ENCODE measurements at regions not wholly inside any gene's neighbourhood (a gene's known extent, or its start where the extent isn't known, plus 50 kb on each side); places are given as distances from the start of the nearest gene placed in this dataset.

- TF ChIP-seq CTCF (IDR thresholded peaks at IDR 0.05) (no peak), CHD4 (IDR thresholded peaks at IDR 0.05; ENCODE audit: borderline replicate concordance) (no peak), PHF8 (IDR thresholded peaks at IDR 0.05; ENCODE audit: borderline replicate concordance, low read depth) (no peak), RAD21 (conservative IDR thresholded peaks at IDR 0.05 in 1 of 2, IDR thresholded peaks at IDR 0.05 in 1 of 2) (no peak), NR3C1 (IDR thresholded peaks at IDR 0.05) (no peak), KDM1A (IDR thresholded peaks at IDR 0.05; ENCODE audit: low read depth) (no peak), MAFK (IDR thresholded peaks at IDR 0.05; ENCODE audit: partially characterized antibody) (no peak), PBX3 (IDR thresholded peaks at IDR 0.05) (no peak), RFX5 (IDR thresholded peaks at IDR 0.05) (no peak)
Measured at GRCh38 chr4:162803378-162803777, 363.3 kb downstream of the NAF1 start.
